HepG2 (cell line): ENCODE measurements at regions not wholly inside any gene's neighbourhood (a gene's known extent, or its start where the extent isn't known, plus 50 kb on each side); places are given as distances from the start of the nearest gene placed in this dataset.

ENCODE experiments used
- ATRX ChIP-seq: sonication (generic); formaldehyde crosslinking; IDR thresholded peaks from 2 replicates; pipeline ENCODE4 v1.4.0; 2020; ENCODE audit warnings: missing genetic modification reagents, borderline replicate concordance
- FOSL2 ChIP-seq: sonication (generic); formaldehyde crosslinking; IDR thresholded peaks from 2 replicates; pipeline ENCODE4 v1.4.0; 2020; ENCODE audit warnings: missing genetic modification reagents
- FOXC1 ChIP-seq: sonication (generic); formaldehyde crosslinking; IDR thresholded peaks from 2 replicates; pipeline ENCODE4 v1.8.0; 2022; ENCODE audit warnings: mild to moderate bottlenecking, missing genetic modification reagents, borderline replicate concordance
- NFE2L2 ChIP-seq: fragments of 150-350 bp; IDR thresholded peaks from 2 replicates; pipeline ENCODE4 v1.6.1; 2014; ENCODE audit warnings: low read length
- TCF7 ChIP-seq: sonication (generic); IDR thresholded peaks from 2 replicates; pipeline ENCODE4 v1.6.1; 2016; ENCODE audit warnings: antibody characterized with exemption, low read depth
- ZBTB34 ChIP-seq: sonication (generic); formaldehyde crosslinking; IDR thresholded peaks from 2 replicates; pipeline ENCODE4 v1.8.0; 2022; ENCODE audit warnings: mild to moderate bottlenecking, missing genetic modification reagents
- ZNF879 ChIP-seq: sonication (generic); formaldehyde crosslinking; IDR thresholded peaks from 2 replicates; pipeline ENCODE4 v1.8.1; 2023; ENCODE audit warnings: missing genetic modification reagents
- TF ChIP-seq, protein P1 (sequence below): sonication (generic); formaldehyde crosslinking; IDR thresholded peaks from 2 replicates; pipeline ENCODE4 v1.4.0; 2020; ENCODE audit warnings: missing genetic modification reagents
- TF ChIP-seq, protein P2 (sequence below), 2 experiments: fragments of 450-650 bp in 1 of 2; sonication (generic) in 1 of 2; formaldehyde crosslinking in 1 of 2; IDR thresholded peaks; 2 replicates each; pipeline versions ENCODE4 v1.6.1 to v1.8.0; 2016 to 2022; ENCODE audit warnings: antibody characterized with exemption in 1 of 2, mild to moderate bottlenecking in 1 of 2, missing genetic modification reagents in 1 of 2
- TF ChIP-seq, protein P3 (sequence below): sonication (generic); formaldehyde crosslinking; IDR thresholded peaks from 2 replicates; pipeline ENCODE4 v1.4.0; 2020; ENCODE audit warnings: missing genetic modification reagents, borderline replicate concordance

DNA sequence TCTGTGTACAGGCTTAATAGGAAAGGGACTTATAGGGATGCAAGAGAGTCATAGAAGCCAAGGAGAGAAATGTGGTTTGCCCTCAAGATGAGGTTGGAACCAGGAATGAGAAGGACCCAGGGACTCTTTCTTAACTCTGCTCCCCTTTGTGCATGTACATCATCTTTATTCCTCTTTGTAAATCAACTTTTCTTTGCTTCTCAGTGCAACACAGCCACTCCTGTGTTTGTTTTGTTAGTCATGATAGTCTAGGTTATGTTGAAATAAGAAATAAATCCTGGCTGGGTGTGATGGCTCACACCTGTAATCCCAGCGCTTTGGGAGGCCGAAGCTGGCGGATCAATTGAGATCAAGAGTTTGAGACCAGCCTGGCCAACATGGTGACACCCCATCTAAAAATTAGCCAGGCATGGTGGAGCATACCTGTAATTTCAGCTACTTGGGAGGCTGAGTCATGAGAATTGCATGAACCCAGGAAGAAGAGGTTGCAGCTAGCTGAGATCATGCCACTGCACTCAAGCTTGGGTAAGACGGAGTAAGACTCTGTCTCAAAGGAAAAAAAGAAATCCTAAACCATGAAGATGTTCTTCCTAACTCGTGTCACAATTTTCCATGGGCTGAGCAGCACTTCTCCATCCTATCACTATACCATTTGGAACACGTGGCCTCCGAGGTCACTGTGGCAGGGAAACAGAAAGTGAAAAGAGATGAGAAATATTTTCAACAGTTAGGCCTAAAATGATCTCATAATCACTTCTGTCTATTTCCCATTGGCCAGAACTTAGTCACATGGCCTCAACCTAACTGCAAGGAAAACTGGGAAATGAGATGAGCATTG, 73.0 kb upstream of the TMEM17 start (continued):
- TF ChIP-seq, protein P1, sequence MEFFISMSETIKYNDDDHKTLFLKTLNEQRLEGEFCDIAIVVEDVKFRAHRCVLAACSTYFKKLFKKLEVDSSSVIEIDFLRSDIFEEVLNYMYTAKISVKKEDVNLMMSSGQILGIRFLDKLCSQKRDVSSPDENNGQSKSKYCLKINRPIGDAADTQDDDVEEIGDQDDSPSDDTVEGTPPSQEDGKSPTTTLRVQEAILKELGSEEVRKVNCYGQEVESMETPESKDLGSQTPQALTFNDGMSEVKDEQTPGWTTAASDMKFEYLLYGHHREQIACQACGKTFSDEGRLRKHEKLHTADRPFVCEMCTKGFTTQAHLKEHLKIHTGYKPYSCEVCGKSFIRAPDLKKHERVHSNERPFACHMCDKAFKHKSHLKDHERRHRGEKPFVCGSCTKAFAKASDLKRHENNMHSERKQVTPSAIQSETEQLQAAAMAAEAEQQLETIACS (CRISPR knock-in tag), result no peak
- no peak for TF ChIP-seq ATRX (CRISPR knock-in tag)
- TF ChIP-seq FOSL2, result peak; percentile 95
- TF ChIP-seq FOXC1 (CRISPR knock-in tag), result no peak
- TF ChIP-seq, protein P2, sequence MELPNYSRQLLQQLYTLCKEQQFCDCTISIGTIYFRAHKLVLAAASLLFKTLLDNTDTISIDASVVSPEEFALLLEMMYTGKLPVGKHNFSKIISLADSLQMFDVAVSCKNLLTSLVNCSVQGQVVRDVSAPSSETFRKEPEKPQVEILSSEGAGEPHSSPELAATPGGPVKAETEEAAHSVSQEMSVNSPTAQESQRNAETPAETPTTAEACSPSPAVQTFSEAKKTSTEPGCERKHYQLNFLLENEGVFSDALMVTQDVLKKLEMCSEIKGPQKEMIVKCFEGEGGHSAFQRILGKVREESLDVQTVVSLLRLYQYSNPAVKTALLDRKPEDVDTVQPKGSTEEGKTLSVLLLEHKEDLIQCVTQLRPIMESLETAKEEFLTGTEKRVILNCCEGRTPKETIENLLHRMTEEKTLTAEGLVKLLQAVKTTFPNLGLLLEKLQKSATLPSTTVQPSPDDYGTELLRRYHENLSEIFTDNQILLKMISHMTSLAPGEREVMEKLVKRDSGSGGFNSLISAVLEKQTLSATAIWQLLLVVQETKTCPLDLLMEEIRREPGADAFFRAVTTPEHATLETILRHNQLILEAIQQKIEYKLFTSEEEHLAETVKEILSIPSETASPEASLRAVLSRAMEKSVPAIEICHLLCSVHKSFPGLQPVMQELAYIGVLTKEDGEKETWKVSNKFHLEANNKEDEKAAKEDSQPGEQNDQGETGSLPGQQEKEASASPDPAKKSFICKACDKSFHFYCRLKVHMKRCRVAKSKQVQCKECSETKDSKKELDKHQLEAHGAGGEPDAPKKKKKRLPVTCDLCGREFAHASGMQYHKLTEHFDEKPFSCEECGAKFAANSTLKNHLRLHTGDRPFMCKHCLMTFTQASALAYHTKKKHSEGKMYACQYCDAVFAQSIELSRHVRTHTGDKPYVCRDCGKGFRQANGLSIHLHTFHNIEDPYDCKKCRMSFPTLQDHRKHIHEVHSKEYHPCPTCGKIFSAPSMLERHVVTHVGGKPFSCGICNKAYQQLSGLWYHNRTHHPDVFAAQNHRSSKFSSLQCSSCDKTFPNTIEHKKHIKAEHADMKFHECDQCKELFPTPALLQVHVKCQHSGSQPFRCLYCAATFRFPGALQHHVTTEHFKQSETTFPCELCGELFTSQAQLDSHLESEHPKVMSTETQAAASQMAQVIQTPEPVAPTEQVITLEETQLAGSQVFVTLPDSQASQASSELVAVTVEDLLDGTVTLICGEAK (IDR thresholded peaks at IDR 0.05), result no peak
- TF ChIP-seq, protein P2 (CRISPR knock-in tag; IDR thresholded peaks at IDR 0.05), result no peak
- no peak for TF ChIP-seq ZNF879 (CRISPR knock-in tag)
- 0 out of 2 replicates have a peak, but pooled peaks have one; percentile 11 for TF ChIP-seq TCF7
- TF ChIP-seq ZBTB34, result no peak
- TF ChIP-seq, protein P3, sequence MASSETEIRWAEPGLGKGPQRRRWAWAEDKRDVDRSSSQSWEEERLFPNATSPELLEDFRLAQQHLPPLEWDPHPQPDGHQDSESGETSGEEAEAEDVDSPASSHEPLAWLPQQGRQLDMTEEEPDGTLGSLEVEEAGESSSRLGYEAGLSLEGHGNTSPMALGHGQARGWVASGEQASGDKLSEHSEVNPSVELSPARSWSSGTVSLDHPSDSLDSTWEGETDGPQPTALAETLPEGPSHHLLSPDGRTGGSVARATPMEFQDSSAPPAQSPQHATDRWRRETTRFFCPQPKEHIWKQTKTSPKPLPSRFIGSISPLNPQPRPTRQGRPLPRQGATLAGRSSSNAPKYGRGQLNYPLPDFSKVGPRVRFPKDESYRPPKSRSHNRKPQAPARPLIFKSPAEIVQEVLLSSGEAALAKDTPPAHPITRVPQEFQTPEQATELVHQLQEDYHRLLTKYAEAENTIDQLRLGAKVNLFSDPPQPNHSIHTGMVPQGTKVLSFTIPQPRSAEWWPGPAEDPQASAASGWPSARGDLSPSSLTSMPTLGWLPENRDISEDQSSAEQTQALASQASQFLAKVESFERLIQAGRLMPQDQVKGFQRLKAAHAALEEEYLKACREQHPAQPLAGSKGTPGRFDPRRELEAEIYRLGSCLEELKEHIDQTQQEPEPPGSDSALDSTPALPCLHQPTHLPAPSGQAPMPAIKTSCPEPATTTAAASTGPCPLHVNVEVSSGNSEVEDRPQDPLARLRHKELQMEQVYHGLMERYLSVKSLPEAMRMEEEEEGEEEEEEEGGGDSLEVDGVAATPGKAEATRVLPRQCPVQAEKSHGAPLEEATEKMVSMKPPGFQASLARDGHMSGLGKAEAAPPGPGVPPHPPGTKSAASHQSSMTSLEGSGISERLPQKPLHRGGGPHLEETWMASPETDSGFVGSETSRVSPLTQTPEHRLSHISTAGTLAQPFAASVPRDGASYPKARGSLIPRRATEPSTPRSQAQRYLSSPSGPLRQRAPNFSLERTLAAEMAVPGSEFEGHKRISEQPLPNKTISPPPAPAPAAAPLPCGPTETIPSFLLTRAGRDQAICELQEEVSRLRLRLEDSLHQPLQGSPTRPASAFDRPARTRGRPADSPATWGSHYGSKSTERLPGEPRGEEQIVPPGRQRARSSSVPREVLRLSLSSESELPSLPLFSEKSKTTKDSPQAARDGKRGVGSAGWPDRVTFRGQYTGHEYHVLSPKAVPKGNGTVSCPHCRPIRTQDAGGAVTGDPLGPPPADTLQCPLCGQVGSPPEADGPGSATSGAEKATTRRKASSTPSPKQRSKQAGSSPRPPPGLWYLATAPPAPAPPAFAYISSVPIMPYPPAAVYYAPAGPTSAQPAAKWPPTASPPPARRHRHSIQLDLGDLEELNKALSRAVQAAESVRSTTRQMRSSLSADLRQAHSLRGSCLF (CRISPR knock-in tag), result no peak
- TF ChIP-seq NFE2L2, result no peak
